GM12872 (cell line): ENCODE measurements at regions not wholly inside any gene's neighbourhood (a gene's known extent, or its start where the extent isn't known, plus 50 kb on each side); places are given as distances from the start of the nearest gene placed in this dataset.

ENCODE experiments used
- TF ChIP-seq, protein P1 (sequence below): IDR thresholded peaks from 3 replicates; pipeline ENCODE4 v1.5.1; 2011; ENCODE audit warnings: low read depth, mild to moderate bottlenecking, low read length, moderate library complexity; ENCODE audit not compliant: insufficient read depth

DNA sequence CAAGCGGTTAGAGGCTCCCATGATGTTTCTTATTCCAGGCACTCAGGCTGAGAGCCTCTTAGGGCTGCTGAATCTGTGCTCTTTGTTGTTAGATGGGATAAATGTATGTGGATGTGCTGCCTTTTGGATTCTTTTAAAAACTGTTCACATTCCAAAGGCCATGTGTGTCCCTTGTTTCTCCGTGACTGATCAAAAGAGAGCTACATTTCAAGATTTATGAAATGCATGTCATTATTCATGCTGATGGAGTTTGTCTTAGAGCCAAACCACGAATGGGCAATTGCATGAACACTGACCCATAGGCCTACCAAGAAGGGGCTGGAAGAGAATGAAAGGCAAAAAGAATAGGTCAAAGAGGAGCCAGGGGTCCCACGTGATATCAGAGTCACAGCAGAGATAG lies 104.9 kb upstream of the TSHZ2 start:
- TF ChIP-seq, protein P1, sequence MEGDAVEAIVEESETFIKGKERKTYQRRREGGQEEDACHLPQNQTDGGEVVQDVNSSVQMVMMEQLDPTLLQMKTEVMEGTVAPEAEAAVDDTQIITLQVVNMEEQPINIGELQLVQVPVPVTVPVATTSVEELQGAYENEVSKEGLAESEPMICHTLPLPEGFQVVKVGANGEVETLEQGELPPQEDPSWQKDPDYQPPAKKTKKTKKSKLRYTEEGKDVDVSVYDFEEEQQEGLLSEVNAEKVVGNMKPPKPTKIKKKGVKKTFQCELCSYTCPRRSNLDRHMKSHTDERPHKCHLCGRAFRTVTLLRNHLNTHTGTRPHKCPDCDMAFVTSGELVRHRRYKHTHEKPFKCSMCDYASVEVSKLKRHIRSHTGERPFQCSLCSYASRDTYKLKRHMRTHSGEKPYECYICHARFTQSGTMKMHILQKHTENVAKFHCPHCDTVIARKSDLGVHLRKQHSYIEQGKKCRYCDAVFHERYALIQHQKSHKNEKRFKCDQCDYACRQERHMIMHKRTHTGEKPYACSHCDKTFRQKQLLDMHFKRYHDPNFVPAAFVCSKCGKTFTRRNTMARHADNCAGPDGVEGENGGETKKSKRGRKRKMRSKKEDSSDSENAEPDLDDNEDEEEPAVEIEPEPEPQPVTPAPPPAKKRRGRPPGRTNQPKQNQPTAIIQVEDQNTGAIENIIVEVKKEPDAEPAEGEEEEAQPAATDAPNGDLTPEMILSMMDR, result no peak

DNA sequence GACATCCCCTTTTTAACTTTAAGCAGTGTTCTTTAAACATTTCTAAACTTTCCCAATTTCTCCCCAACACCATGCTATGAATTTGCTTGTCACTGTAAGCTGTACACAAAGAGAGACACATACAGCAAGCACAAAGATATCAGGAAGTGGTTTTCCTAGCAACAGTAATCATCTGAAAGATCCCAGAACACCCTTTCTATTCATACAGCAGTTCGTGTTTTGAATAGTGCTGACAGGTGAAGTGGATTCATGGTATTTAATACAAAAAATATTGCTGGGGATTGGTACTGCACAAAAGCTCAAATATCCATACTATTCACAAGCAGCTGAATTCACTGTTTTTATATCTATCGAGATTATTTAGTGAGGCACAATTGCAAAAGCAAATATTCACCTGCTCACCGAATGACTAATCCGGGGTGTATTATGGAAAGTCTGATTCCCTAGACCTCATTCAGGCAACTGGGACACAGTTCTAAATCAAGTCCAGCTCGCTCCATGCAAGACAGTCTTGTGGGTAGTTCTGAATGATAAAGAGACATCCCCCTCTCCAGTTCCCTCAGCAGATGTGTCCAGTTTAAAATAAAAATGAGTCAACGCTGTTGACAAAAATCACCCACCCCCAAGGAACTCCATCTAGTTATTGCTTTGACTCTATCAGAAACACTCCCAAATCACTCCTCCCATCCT lies 107.1 kb upstream of the TSHZ2 start:
- TF ChIP-seq, protein P1, result no peak

DNA sequence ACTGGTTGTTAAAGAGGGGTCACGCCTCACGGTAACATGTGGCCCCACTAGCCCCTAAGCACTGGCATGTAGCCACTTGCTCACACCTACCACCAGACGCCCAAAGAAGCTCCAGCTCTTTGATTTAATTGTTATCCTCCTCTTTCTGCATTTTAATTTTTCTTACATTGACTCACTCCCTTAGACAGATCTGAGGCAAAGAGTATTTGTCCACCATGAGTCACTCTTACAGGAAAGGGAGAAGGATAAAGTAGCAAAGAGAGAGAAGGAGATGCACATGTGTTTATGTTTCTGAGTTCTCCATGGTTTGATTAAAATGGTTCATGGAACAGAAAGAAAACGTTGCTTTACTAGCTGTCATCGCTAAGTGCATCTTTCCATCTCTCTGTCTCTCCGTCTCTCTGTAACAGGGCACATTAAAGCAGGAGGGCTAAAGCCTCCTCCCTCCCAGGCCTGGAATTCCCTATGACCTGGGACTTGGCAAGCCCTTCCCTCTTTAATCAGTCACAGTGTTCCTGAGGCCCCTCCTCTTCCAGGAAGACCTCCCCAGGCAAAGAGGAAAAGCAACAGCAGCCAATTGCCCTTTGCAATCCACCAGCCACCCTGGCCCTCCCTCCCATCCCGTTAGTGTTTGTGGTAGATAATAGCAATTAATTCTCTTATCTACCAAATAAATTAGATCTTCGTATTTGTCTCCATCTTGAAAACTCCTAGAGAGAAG lies 112.8 kb upstream of the TSHZ2 start:
- TF ChIP-seq, protein P1, result no peak

DNA sequence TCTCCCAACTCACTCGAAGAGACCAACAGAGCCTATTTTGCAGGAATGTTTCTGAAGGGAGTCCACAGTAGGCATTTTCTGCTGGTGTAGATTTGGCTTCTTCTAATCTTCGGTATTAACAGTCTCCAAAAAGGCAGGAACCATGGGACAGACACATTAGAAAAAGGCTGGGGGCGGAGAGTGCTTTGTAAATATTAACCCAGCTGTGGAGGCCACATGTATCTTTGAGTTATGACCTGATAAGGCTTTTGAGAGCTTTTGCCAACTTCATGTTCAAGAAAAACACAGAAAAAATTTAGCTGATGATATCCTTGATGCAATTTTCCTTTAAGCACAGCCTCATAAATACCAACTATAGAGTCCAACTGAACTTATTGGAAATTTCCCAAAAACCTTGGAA lies 119.4 kb upstream of the TSHZ2 start:
- TF ChIP-seq, protein P1, result no peak

DNA sequence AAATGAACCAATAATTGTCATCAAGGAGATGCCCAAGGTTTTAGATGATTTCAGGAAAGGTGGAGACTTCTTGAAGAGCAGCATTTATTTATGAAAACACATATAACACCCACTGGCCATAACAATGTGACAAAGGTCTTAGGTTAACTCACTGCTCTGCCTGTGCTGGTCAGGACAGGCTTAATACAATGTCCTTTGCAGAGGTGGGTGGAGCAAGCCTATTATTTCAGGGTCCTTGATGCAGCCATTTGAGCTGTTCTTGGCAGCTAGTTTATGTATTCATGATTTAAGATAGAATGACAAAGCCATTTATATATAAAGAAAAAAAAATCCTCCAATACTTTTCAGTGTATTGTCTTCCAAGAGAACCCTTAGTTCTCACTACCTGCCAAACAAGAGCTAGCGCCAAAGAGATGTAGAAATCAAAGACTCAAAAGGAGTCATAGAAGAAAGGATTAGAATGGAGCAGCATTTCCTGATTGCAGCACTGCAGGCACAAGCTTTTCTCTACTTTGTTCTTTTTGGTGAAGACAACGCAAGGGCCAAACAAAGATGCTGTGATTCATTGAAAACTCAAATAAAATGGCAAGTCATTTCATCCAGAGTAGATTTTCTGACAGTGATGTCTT lies 124.3 kb upstream of the TSHZ2 start:
- TF ChIP-seq, protein P1, result no peak

DNA sequence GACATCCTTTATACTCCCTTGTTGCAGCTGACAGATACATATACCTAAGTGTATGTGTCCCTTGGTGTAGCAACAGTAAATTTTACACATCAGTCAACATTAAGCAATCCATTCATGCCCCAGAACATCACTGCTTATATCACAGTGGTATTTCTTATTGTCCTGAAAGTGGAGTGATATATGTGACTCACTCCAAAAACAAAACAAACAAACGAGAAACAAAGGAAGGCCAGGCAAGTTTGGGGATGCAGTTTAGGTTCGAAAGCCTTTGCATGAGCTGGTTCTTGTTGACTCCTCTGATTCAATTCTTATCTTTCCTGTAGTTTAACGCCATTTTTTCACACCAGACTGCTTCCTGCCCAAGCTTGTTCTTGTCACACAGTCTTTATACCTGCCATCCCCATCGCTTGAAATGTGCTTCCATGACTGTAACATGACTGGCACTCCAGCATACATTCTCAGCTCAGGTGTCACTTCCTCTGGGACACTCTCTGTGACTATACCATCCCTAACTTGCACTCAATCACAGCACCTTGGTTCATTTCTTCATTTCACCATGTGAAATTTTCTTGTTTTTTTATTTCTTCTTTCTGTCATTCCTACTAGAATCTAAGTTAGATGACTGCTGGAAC lies 125.0 kb upstream of the TSHZ2 start:
- TF ChIP-seq, protein P1, result no peak

DNA sequence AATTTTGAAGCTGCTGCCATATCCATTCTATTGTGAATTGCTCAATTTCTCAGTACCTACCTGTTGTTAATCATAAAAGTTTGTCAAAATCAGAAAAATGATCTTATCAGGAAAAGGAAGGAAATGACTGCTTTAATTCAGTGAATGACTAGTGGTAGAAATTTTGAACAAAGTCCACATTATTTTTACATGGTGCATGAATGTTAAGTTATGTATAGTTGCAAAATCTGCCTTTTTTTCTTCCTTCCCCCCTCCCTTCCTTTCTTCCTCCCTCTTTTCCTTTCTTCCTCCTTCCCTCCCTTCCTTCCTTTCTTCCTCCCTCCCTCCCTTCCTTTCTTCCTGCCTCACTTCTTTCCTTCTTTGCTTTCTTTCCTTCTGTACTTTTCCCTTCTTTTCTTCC lies 127.1 kb upstream of the TSHZ2 start:
- TF ChIP-seq, protein P1, result no peak
